NCI-H748 treated with DMSO at 0.1 percent for 48 hours (cell line): ENCODE measurements at regions not wholly inside any gene's neighbourhood (a gene's known extent, or its start where the extent isn't known, plus 50 kb on each side); places are given as distances from the start of the nearest gene placed in this dataset.
"Not testable (repeated sequence)": the region's sequence is repeated elsewhere in the genome, so short reads cannot be mapped to it uniquely, and the experiment has no call there.

ENCODE experiments used
- DNase-seq: peaks from one replicate; lab custom pipeline; 2025; lab: John Stamatoyannopoulos, UW

GRCh38 chr4:128451270-128451905 is 163.8 kb upstream of the PGRMC2 start:
- no peak for DNase-seq

DNA sequence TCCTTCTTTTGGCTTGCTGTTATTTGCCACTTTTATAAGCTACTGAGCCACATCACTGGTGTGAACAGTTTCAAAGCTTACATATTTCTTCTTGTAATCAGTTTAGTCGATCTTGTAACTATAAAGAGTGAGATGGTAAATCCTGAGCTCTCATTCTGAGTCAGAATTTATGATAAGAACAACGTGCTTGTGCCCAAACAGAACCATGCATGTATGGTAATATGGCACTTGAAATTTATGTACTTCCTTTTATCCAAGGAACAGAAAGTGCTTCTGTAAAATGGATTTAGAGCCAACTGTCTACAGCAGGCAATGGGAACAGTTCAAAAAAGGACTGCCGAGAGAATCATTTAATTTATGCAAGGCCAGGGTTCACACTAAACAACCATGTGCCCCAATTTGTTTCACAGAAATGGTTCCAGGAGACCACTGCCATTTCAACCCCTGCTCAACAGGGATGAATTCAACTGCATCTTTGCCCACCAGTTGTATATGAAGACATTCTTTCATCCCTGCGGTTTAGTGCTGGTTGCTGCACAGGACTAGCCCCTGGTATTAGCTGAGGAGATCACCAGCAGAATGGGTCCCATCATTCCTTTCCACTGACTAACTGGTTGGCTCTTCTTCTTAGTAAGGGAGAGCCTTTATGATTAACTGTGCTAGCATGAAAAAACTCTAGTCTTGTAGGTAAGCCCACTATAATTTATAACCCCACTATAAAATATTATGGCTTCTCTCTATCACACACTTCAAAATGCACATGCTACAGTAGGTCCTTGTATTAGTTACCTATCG is 162.9 kb upstream of the PGRMC2 start:
- no peak for DNase-seq

- DNase-seq, result no peak
Observed at GRCh38 chr4:128449251-128449650, 161.6 kb upstream of the PGRMC2 start.

DNA sequence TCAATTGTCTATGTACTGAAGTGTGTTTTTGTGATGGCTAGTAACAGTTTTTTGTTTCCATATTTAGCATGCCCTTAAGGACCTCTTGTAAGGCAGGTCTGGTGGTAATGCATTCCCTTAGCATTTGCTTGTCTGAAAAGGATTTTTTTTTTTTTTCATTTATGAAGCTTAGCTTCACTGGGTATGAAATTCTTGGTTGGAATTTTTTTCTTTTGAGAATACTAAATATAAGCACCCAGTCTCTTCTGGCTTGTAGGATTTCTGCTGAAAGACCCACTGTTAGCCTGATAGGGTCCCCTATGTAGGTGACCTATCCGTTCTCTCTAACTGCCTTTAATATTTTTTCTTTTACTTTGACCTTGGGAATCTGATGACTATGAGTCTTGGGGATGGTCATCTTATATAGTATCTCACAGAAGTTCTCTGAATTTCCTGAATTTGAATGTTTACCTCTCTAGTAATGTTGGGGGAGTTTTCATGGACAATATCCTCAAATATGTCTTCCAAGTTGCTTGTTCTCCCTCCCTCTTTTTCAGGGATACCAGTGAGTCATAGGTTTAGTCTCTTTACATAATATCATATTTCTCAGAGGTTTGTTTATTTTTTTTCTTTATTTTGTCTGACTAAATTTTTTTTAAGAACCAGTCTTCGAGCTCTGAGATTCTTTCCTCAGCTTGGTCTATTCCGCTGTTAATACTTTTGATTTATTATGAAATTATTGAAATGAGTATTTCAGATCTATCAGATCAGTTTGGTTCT is 157.1 kb upstream of the PGRMC2 start:
- no peak for DNase-seq

- no peak for DNase-seq
Observed at GRCh38 chr4:128440923-128441322, 153.3 kb upstream of the PGRMC2 start.

GRCh38 chr4:128437023-128437422 is 149.4 kb upstream of the PGRMC2 start:
- not testable (repeated sequence) for DNase-seq

DNA sequence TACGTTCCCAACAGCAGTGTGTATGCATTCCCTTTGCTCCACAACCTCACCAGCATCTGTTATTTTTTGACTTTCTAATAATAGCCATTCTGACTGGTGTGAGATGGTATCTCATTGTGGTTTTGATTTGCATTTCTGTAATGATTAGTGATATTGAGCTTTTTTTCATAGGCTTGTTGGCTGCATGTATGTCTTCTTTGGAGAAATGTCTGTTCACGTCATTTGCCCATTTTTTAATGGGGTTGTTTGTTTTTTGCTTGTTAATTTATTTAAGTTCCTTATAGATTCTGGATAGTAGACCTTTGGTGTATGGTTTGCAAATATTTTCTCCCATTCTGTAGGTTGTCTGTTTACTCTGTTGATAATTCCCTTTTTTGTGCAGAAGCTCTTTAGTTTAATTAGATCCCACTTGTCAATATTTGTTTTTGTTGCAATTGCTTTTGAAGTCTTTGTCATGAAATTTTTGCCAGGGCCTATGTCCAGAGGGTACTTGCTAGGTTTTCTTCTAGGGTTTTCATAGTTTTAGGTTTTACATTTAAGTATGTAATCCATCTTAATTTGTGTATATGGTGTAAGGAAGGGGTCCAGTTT is 141.5 kb upstream of the PGRMC2 start:
- peak; percentile 74 for DNase-seq

- DNase-seq, result no peak
Observed at GRCh38 chr4:128428397-128428796, 140.8 kb upstream of the PGRMC2 start.

DNA sequence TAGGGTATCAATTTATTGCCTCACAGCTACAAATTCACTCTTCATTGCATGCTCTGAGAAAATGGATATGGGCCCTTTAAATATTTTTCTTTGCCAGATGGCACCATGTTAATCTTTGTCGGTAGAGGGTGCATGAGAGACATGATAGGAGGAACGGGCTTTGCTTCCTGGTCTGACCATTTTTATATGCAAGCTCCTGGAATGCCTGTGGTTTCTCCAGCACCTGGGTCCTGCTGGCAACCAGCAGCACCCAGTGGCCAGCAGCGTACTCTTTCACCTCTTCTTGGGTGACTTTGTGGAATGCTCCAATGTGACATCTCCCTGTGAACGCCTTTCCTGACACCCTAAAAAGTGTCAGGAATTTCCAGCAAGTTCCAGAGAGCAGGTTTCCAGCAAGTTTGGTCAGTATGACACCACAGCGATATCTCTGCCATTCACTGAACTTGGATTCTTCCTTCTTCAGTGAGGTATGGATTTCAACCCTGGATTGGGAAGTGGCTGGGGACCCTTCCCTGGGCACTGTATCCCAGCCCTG is 140.3 kb upstream of the PGRMC2 start:
- DNase-seq, result peak; percentile 1

- DNase-seq, result no peak
Observed at GRCh38 chr4:128424527-128425497, 137.2 kb upstream of the PGRMC2 start.

- not testable (repeated sequence) for DNase-seq
Observed at GRCh38 chr4:128422296-128422695, 134.7 kb upstream of the PGRMC2 start.

DNA sequence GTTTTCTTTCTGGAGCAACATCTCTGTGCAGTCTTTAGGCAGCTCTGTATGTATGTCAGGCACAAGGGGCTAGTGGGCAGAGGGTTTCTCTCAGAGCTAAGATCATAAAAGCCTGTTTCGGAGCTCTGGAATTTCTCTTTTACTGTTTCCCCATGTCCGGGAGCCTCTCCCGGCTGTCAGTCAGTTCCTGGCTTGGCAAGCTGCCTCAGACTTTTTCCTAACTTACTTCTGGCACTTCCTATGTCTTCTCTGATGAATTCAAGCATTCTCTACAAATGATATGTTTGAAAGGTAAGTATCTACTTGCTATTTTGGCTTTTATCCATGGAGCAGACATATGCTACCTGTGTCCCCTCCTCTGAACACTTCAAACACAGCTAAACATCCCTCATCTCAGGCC is 129.3 kb upstream of the PGRMC2 start:
- DNase-seq, result no peak

- no peak for DNase-seq
Observed at GRCh38 chr4:128410037-128410436, 122.4 kb upstream of the PGRMC2 start.

- DNase-seq, result no peak
Observed at GRCh38 chr4:128403586-128403985, 116.0 kb upstream of the PGRMC2 start.

DNA sequence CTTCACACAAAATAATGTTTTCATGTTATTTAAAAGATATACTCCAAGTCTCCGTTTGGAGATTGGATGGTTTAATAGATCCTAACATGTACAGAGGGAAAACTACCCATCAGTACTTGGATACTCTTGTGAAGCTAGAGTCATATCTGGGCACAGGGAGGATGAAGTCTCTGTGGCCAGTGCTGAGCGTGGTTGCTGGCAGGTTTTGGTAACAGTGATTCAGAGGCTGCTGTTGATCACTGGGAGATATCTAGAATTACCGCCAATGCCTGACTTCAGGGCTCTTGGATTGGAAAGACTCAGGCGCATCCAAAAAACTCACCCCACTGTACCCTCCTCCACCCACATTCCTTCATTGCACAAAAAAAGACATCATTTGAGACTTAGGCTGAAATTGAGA is 107.2 kb upstream of the PGRMC2 start:
- DNase-seq, result no peak

- peak; percentile 72 for DNase-seq
Observed at GRCh38 chr4:128393101-128393704, 105.6 kb upstream of the PGRMC2 start.

DNA sequence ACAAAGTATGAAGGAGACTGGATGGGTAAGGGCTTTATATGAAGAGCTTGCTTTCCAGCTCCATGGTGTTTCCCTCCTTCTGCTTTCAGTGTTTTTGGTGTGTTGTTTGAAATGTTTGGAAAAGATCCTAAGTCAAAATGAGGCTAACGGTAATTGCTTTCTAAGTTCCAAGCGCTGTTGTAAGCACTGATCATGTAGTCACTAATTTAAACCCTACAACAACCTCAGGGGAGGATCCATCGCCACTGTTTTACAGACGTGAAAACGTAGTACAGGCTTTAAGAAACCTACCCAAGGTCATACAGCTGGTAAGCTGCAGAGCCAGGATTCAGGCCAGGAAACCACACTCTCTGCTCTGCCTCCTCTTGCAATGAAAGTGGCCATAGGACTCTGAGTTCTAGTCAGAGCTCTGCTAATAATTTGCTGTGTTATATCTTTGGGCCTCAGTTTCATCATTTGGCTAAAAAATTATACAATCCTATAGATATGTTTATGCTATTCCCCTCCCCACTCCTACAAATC is 102.9 kb upstream of the PGRMC2 start:
- no peak for DNase-seq

DNA sequence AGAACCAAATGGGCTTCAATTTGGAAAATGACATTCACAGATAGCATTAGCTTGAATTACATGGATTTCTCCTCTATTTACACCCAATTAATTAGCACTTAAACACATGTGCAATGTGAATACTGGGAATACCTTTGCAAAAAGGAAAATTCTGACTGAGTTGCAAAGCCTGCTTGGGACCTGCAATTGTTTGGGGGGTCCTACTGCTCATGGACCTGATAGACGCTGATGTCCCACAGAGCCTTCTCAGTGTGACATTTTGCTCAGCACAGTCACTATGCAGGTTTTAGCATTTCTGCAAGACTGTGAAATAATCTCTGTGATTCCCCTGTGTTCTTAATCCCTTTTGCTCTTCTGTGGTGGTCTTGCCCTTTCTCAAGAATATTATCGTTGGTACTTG is 101.2 kb upstream of the PGRMC2 start:
- no peak for DNase-seq

GRCh38 chr4:128388352-128388630 is 100.7 kb upstream of the PGRMC2 start:
- DNase-seq, result no peak

DNA sequence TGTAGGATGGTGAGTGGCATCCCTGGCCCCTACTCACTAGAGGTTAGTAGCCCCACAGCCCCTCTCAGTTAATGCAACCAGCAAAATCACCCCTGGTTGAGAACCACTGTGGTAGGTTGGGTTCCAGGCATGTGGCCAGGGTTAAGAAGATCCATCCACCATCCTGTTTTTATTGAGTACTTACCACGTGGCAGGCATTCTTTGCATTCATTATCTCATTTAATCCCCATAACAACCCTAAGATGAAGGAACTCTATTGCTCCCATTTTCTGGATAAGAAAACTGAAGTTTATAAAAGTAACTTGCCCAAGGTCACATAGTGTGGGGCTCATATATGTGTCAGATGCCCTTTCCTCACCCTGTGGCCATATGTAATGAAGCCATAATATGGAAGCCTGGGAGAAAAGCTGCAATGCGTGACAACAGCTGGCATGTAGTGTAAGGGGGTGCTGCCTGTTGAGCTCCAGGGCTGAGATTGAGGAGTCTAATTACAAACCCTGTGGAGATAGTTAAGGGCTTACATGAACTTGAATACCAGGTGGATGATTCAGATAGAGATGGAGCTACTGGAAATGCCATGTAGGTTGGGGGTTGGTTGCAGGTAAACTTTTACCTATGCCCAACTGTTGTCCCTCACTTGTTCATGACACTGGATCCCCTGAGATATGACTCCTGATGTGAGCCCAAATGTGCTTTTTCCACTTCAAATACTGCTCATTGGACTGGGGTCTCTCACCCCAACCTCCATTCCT is 100.2 kb upstream of the PGRMC2 start:
- DNase-seq, result no peak
